Ishikawa (cell line): ENCODE measurements at regions not wholly inside any gene's neighbourhood (a gene's known extent, or its start where the extent isn't known, plus 50 kb on each side); places are given as distances from the start of the nearest gene placed in this dataset.

ENCODE experiments used
- CEBPB ChIP-seq: IDR thresholded peaks from 2 replicates; pipeline ENCODE4 v1.6.1; 2012
- CREB1 ChIP-seq: IDR thresholded peaks from 2 replicates; pipeline ENCODE4 v1.6.1; 2012; ENCODE audit warnings: low read depth
- EGR1 ChIP-seq: IDR thresholded peaks from 2 replicates; pipeline ENCODE4 v1.6.1; 2012
- EP300 ChIP-seq: IDR thresholded peaks from 2 replicates; pipeline ENCODE4 v1.6.1; 2012; ENCODE audit warnings: borderline replicate concordance
- FOXM1 ChIP-seq: IDR thresholded peaks from 2 replicates; pipeline ENCODE4 v1.6.1; 2012; ENCODE audit warnings: low read depth, borderline replicate concordance
- MAX ChIP-seq: IDR thresholded peaks from 2 replicates; pipeline ENCODE4 v1.6.1; 2012
- NFIC ChIP-seq: IDR thresholded peaks from 2 replicates; pipeline ENCODE4 v1.6.1; 2012
- RAD21 ChIP-seq: IDR thresholded peaks from 2 replicates; pipeline ENCODE4 v1.6.1; 2012; ENCODE audit warnings: low read depth
- REST ChIP-seq: IDR thresholded peaks from 2 replicates; pipeline ENCODE4 v1.6.1; 2012; ENCODE audit warnings: low read depth, mild to moderate bottlenecking
- TAF1 ChIP-seq: IDR thresholded peaks from 2 replicates; pipeline ENCODE4 v1.6.1; 2012; ENCODE audit warnings: low read depth, mild to moderate bottlenecking
- TCF12 ChIP-seq: IDR thresholded peaks from 2 replicates; pipeline ENCODE4 v1.6.1; 2012; ENCODE audit warnings: low read depth
- TEAD4 ChIP-seq: IDR thresholded peaks from 2 replicates; pipeline ENCODE4 v1.6.1; 2012
- USF1 ChIP-seq: IDR thresholded peaks from 2 replicates; pipeline ENCODE4 v1.6.1; 2012
- YY1 ChIP-seq: IDR thresholded peaks from 2 replicates; pipeline ENCODE4 v1.6.1; 2012; ENCODE audit warnings: low read depth
- ZBTB7A ChIP-seq: IDR thresholded peaks from 2 replicates; pipeline ENCODE4 v1.6.1; 2012; ENCODE audit warnings: low read depth

GRCh38 chr14:40096968-40097367, 664.7 kb upstream of the FBXO33 start:
- no peak for TF ChIP-seq EGR1
- TF ChIP-seq EP300, result no peak
- TF ChIP-seq CREB1, result no peak

GRCh38 chr14:40093800-40094199, 661.6 kb upstream of the FBXO33 start:
- no peak for TF ChIP-seq CREB1
- TF ChIP-seq TEAD4, result no peak
- TF ChIP-seq ZBTB7A, result no peak
- TF ChIP-seq TCF12, result no peak
- no peak for TF ChIP-seq EP300
- TF ChIP-seq CEBPB, result no peak
- TF ChIP-seq MAX, result no peak
- TF ChIP-seq NFIC, result no peak

GRCh38 chr14:40074169-40074568, 641.9 kb upstream of the FBXO33 start:
- TF ChIP-seq USF1, result no peak

- TF ChIP-seq TCF12, result no peak
- TF ChIP-seq CREB1, result no peak
- TF ChIP-seq CEBPB, result no peak
- no peak for TF ChIP-seq MAX
- TF ChIP-seq EGR1, result no peak
- TF ChIP-seq TEAD4, result no peak
- TF ChIP-seq YY1, result no peak
These were observed 639.9 kb upstream of the FBXO33 start for GRCh38 chr14:40072175-40072574.

- TF ChIP-seq EGR1 (no peak), YY1 (no peak), FOXM1 (no peak), NFIC (no peak), REST (no peak), TEAD4 (no peak), USF1 (no peak), EP300 (no peak), MAX (no peak), CEBPB (no peak), TCF12 (no peak), TAF1 (no peak), ZBTB7A (no peak), CREB1 (no peak)
These were observed 627.0 kb upstream of the FBXO33 start for GRCh38 chr14:40058901-40059897.

- no peak for TF ChIP-seq MAX
- TF ChIP-seq YY1, result no peak
- no peak for TF ChIP-seq REST
- no peak for TF ChIP-seq NFIC
- no peak for TF ChIP-seq ZBTB7A
- no peak for TF ChIP-seq CEBPB
- no peak for TF ChIP-seq FOXM1
- TF ChIP-seq RAD21, result no peak
- TF ChIP-seq TCF12, result no peak
- TF ChIP-seq TEAD4, result no peak
These were observed 621.2 kb upstream of the FBXO33 start for GRCh38 chr14:40053416-40053815.
